WERI-Rb-1 (cell line): ENCODE measurements at regions not wholly inside any gene's neighbourhood (a gene's known extent, or its start where the extent isn't known, plus 50 kb on each side); places are given as distances from the start of the nearest gene placed in this dataset.

Experiments used
- DNase-seq: peaks from one replicate; pipeline ENCODE4 v3.0.0-alpha.2; 2020
- H3K27ac ChIP-seq: fragments of 250-450 bp; sonication (Bioruptor Pico); 2 replicates; pipeline ENCODE4 v1.5.1; 2020; ENCODE audit warnings: mild to moderate bottlenecking, moderate library complexity
- H3K27me3 ChIP-seq: fragments of 250-450 bp; sonication (Bioruptor Pico); 2 replicates; pipeline ENCODE4 v1.5.1; 2021; ENCODE audit warnings: mild to moderate bottlenecking, low read depth, moderate library complexity; ENCODE audit not compliant: insufficient read depth, severe bottlenecking
- H3K36me3 ChIP-seq: fragments of 250-450 bp; sonication (Bioruptor Pico); 2 replicates; pipeline ENCODE4 v1.5.1; 2020; ENCODE audit warnings: mild to moderate bottlenecking, moderate library complexity
- H3K4me3 ChIP-seq: 2 replicates; pipeline ENCODE4 v1.5.1; 2011; ENCODE audit warnings: low read depth, mild to moderate bottlenecking, control low read depth, low read length
- H3K9me3 ChIP-seq: fragments of 250-450 bp; sonication (Bioruptor Pico); 2 replicates; pipeline ENCODE4 v1.5.1; 2021; ENCODE audit warnings: mild to moderate bottlenecking, moderate library complexity; ENCODE audit not compliant: severe bottlenecking
- TF ChIP-seq, protein P1 (sequence below): IDR thresholded peaks from 2 replicates; pipeline ENCODE4 v1.5.1; 2011; ENCODE audit warnings: low read depth, mild to moderate bottlenecking, control low read depth, inconsistent platforms, low read length

DNA sequence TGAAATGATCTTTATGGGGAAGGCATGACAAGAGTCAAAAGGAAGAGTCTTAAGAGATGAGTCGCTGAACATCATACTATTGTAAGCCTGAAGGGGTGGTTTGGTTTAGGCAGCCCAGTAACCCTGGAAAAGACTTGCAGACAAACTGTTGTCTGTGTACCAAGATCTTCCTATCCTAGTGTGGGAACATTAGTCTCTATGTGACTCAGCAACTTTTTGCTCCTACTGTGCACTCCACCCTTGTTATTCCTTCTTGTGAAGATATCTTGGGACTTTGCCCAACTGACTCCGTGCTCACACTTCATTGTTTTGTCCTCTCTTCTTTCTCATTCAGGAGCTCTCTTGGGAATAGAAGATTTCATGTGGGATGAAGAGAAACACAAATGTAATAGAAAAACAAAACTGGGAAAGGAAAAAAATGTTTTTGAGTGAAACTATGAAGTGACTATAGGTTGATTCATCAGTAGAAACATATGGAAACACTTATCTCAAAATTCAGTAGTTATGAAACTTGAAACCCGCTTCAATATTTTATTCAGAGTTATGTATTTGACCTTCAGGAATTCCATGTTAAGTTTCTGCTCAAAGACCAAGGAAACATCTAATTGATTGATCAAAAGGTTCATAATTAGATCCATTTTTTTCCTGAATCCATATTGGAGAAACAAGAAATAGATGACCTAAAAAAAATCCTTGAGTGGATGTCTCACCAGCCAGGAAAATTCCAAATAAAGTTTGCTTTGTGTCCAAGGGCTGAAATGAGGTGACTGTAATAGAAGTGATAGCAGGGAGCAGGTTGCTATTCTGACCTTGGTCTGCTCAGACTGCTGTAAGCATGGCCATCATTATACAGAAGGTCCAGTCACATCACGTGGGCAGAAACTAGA is 67.2 kb downstream of the BTG1 start:
- Histone ChIP-seq H3K27ac (no peak overlapping the region), H3K36me3 (no peaks in the 10 kb centered on the region), H3K4me3 (no peak overlapping the region), H3K9me3 (no peaks in the 10 kb centered on the region), H3K27me3 (no peaks in the 10 kb centered on the region)
- TF ChIP-seq, protein P1, sequence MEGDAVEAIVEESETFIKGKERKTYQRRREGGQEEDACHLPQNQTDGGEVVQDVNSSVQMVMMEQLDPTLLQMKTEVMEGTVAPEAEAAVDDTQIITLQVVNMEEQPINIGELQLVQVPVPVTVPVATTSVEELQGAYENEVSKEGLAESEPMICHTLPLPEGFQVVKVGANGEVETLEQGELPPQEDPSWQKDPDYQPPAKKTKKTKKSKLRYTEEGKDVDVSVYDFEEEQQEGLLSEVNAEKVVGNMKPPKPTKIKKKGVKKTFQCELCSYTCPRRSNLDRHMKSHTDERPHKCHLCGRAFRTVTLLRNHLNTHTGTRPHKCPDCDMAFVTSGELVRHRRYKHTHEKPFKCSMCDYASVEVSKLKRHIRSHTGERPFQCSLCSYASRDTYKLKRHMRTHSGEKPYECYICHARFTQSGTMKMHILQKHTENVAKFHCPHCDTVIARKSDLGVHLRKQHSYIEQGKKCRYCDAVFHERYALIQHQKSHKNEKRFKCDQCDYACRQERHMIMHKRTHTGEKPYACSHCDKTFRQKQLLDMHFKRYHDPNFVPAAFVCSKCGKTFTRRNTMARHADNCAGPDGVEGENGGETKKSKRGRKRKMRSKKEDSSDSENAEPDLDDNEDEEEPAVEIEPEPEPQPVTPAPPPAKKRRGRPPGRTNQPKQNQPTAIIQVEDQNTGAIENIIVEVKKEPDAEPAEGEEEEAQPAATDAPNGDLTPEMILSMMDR: no peak
- DNase-seq: no peak

DNA sequence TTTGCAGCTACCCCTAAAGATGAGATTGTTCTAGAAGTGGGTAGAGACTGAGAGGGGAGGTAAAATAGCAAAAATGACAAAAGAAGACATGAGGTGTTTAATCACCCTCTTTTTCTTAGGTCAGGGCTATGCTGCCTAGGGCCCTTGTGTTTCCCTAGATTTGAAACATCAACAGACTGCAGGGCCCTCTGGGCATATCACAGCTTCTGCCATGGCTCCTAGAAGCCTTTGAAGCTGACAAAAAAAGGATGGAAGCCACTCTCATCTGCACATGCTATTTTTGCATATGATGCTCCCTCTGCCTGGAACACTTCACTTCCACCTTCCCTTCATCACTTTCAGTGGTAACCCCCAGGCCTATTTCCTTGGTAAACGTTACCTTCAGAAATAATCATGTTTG is 68.1 kb downstream of the BTG1 start:
- TF ChIP-seq, protein P1: no peak

DNA sequence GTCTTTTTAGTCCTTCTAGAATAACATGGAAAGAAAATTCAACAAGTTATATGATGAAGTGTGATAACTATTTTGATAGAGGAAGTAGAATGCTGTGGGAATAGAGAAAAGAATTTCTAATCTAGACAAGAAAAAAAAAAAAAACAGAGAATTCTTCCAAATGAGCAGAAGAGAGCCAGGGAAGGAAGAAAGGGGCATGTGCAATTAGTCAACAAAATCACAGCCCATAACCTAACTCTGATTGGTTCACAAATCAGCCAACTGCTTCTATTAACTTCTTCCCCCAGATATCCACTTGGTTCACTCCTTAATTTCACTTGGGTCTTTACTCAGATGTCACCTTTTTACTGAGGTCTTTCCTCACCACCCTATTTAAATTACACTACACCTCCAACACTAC is 69.5 kb downstream of the BTG1 start:
- H3K27me3 ChIP-seq: no peaks in the 10 kb centered on the region
- H3K36me3 ChIP-seq: no peaks in the 10 kb centered on the region
- H3K27ac ChIP-seq: no peak overlapping the region
- H3K9me3 ChIP-seq: no peaks in the 10 kb centered on the region
- H3K4me3 ChIP-seq: no peak overlapping the region
- no peak for DNase-seq
- TF ChIP-seq, protein P1: no peak

More for the DNA sequence above, 68.1 kb downstream of the BTG1 start:
- Histone ChIP-seq H3K4me3 (no peak overlapping the region), H3K36me3 (no peaks in the 10 kb centered on the region), H3K27me3 (no peaks in the 10 kb centered on the region), H3K27ac (no peak overlapping the region), H3K9me3 (no peaks in the 10 kb centered on the region)
- DNase-seq: no peak

DNA sequence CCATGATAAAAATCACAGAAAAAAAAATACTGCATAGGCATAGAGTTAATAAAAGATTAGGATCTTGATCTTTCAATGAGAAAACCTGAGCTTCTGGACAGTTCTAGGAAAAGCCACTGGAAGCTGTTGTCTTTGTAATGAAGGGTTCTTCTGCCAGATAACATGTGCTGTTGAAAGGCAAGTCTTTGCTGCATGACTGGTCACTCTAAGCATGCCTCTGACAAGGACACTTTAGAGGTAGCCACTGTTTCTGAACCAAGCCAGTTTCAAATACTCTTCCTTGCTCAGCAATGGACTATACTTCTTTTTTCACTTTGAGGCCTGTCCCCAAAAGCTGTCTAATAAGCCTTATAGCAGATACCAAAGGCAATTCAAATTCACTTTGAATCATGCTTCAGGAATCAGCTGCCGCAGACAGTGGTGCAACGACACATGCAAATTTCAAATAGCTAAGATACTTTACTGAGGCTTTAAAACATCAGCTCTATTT is 70.2 kb downstream of the BTG1 start:
- no peak overlapping the region for H3K4me3 ChIP-seq
- no peaks in the 10 kb centered on the region for H3K27me3 ChIP-seq
- H3K36me3 ChIP-seq: no peaks in the 10 kb centered on the region
- no peak overlapping the region for H3K27ac ChIP-seq
- TF ChIP-seq, protein P1: no peak
- DNase-seq: no peak
- no peaks in the 10 kb centered on the region for H3K9me3 ChIP-seq

DNA sequence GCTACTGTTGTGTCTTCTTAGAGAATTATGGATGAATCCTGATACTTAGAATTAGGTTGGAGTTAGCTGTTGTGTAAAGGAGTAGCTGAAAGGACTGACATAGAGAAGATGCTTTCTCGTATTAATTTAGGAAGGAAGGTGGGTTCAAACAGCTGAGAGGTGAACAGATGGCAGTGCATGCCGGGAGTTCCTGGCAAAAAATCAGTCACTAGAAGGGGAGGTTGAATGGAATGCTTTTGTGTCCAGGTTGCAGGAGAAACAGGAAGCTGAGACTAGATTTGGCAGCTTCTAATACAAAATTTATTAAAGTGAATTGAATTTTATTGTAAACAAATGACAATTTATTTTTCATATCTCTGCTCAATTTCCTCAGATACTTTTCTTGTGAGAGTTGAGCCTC is 70.8 kb downstream of the BTG1 start:
- TF ChIP-seq, protein P1: no peak
- no peak for DNase-seq
- Histone ChIP-seq H3K27ac (no peak overlapping the region), H3K27me3 (no peaks in the 10 kb centered on the region), H3K4me3 (no peak overlapping the region), H3K9me3 (no peaks in the 10 kb centered on the region), H3K36me3 (no peaks in the 10 kb centered on the region)
